A673 (cell line): ENCODE measurements at regions not wholly inside any gene's neighbourhood (a gene's known extent, or its start where the extent isn't known, plus 50 kb on each side); places are given as distances from the start of the nearest gene placed in this dataset.

ENCODE experiments used
- EZH2 ChIP-seq: fragments of 200-600 bp; sonication (generic); IDR thresholded peaks from 2 replicates; pipeline ENCODE4 v1.6.1; 2017; ENCODE audit warnings: borderline replicate concordance, low read depth, mild to moderate bottlenecking, mixed read lengths, antibody characterized with exemption, low read length; ENCODE audit not compliant: poor library complexity, severe bottlenecking
- TF ChIP-seq, protein P1 (sequence below): fragments of 300-800, 200-600 bp; sonication (generic); conservative IDR thresholded peaks from 2 replicates; pipeline ENCODE4 v1.5.1; 2017; ENCODE audit warnings: low read depth, mild to moderate bottlenecking, antibody characterized with exemption, low read length, moderate library complexity, mixed read lengths

DNA sequence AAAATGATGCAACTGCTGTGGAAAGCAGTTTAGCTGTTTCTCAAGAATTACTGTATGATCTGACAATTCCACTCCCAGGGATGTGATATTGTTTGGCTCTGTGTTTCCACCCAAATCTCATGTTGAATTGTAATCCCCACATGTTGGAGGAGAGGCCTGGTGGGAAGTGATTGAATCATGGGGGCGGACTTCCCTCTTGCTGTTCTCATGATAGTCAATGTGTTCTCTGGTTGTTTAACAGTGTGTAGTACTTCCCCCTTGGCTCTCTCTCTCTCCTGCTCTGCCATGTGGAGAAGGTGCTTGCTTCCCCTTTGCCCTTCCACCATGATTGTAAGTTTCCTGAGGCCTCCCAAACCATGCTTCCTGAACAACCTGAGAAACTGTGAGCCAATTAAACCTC, 93.4 kb upstream of the CPM start:
- TF ChIP-seq EZH2, result no peak
- TF ChIP-seq, protein P1, sequence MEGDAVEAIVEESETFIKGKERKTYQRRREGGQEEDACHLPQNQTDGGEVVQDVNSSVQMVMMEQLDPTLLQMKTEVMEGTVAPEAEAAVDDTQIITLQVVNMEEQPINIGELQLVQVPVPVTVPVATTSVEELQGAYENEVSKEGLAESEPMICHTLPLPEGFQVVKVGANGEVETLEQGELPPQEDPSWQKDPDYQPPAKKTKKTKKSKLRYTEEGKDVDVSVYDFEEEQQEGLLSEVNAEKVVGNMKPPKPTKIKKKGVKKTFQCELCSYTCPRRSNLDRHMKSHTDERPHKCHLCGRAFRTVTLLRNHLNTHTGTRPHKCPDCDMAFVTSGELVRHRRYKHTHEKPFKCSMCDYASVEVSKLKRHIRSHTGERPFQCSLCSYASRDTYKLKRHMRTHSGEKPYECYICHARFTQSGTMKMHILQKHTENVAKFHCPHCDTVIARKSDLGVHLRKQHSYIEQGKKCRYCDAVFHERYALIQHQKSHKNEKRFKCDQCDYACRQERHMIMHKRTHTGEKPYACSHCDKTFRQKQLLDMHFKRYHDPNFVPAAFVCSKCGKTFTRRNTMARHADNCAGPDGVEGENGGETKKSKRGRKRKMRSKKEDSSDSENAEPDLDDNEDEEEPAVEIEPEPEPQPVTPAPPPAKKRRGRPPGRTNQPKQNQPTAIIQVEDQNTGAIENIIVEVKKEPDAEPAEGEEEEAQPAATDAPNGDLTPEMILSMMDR, result no peak
